DMS53 treated with DMSO at 0.1 percent for 48 hours (cell line): ENCODE measurements at regions not wholly inside any gene's neighbourhood (a gene's known extent, or its start where the extent isn't known, plus 50 kb on each side); places are given as distances from the start of the nearest gene placed in this dataset.

Source experiments
- DNase-seq: peaks from one replicate; lab custom pipeline; 2025; ENCODE audit not compliant: unreplicated experiment; lab: John Stamatoyannopoulos, UW

DNA sequence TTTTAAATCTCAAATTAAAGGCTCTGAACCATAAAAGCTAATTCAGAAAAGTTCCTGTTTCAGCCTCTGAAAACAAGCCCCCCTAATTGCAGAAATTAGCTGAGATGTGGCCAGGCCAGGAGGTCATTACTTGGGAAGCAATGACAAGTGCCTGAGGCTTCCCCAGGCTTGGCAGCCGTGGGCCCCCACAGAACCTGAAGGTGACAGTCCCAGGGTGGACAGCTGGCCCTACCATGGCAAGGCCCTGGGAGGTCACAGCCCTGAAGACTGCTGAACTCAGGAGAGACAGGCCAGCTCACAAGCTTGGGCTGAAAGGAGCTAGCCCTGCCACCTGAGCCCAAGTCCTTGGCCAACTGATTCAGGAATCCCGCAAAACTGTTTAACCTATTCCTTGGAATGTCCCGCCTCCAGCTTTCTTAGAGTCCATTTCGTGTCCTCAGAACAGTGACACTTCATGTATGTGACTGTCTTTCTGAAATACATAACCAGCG, 54.3 kb upstream of the PKDCC start:
- no peak for DNase-seq

DNA sequence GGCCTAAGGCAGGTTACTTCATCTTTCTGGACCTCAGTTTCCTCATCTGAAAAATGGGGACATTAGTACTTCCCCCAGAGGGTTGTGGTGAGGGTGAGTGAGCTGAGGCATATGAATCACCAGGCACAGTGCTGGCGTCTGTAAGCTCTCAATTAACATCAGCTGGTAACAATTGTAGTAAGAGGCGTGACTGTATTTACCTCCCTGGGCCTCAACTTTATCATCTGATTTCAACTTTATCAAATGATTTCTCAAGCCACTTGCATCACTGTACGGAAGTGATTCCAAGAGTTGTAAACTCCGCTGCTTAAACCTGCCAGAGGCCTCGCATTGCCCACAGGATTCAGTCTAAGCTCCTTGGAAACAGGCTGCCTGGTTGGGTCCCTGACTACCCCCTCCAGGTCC, 53.6 kb upstream of the PKDCC start:
- no peak for DNase-seq

DNA sequence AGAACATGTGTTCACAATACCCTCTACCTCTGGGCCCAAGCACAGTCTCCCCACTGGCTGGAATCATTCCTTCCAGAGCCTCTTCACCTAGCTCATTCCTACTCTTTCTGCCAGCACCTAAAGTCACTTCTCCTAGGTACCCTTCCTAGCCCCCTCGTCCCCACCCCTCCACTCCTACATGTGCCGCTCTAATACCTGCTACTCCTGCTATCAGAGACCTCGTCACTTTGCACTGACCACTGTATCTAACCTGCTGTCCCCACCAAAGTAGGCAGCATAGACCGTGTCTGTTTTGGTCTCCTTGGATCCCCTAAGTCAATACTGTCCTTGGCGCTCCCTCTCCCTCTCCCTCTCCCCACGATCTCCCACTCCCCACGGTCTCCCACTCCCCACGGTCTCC, 53.2 kb upstream of the PKDCC start:
- DNase-seq, result no peak

DNA sequence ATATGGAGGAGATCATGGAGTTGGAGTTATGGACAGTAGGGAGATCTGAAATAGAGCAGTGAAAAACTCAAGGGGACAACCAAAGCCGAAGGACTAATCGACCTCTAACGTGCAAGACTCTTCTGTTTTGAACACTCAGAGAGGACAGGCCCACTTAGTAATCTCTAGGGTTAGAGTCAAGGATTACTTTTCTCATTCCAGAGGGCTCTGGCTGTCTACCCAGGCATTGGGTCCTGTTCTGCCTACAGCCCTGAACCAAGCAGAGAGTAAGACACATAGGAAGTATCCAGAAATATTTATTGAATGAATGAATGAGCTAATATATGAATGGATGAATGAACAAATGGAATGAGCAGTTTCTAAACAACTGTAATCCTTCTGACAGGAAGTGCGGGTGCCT, 50.3 kb upstream of the PKDCC start:
- no peak for DNase-seq
